Gastroesophageal sphincter (tissue), 4 donors: ENCODE measurements at regions not wholly inside any gene's neighbourhood (a gene's known extent, or its start where the extent isn't known, plus 50 kb on each side); places are given as distances from the start of the nearest gene placed in this dataset.

Experiments used
- ATAC-seq: fragments of 150-250 bp; one replicate; pipeline ENCODE4 v1.9.1; 2016; ENCODE audit warnings: mild to moderate bottlenecking, moderate library complexity
- H3K27ac ChIP-seq, 4 donors: fragments of 200-600 bp; sonication (generic) in 3 of 4; 1 replicate in 3 of 4; 2 replicates in 1 of 4; pipeline ENCODE4 v1.5.1; 2016 to 2019
- H3K27me3 ChIP-seq: fragments of 200-600 bp; sonication (generic); one replicate; pipeline ENCODE4 v1.5.1; 2019
- H3K36me3 ChIP-seq, 2 donors: fragments of 200-600 bp; sonication (generic); one replicate each; pipeline ENCODE4 v1.5.1; 2019; ENCODE audit warnings: control low read depth in 1 of 2
- H3K4me1 ChIP-seq, 3 donors: fragments of 200-600 bp; sonication (generic); 1 replicate in 2 of 3; 2 replicates in 1 of 3; pipeline ENCODE4 v1.5.1; 2016 to 2019; ENCODE audit warnings: control low read depth in 2 of 3
- H3K4me3 ChIP-seq, 2 donors: fragments of 200-600 bp; sonication (generic); one replicate each; pipeline ENCODE4 v1.5.1; 2019; ENCODE audit warnings: mild to moderate bottlenecking in 1 of 2, moderate library complexity in 1 of 2
- H3K9me3 ChIP-seq, 3 donors: fragments of 200-600 bp; sonication (generic); one replicate each; pipeline ENCODE4 v1.5.1; 2017 to 2019; ENCODE audit warnings: control low read depth in 2 of 3
- EP300 ChIP-seq: sonication (generic); formaldehyde crosslinking; IDR thresholded peaks from one replicate; pipeline ENCODE4 v1.6.1; 2017; ENCODE audit warnings: antibody characterized with exemption, mild to moderate bottlenecking
- POLR2A ChIP-seq, 2 donors: fragments of 450-650 bp; IDR thresholded peaks; one replicate each; pipeline ENCODE4 v1.6.1; 2017; ENCODE audit warnings: antibody characterized with exemption in 2 of 2, mild to moderate bottlenecking in 2 of 2, moderate library complexity in 1 of 2
- POLR2AphosphoS5 ChIP-seq: sonication (generic); formaldehyde crosslinking; IDR thresholded peaks from one replicate; pipeline ENCODE4 v1.6.1; 2017; ENCODE audit warnings: antibody characterized with exemption
- WGBS, 2 donors: methylation state at CpG; one replicate each; pipeline ENCODE4 v1.1.5; 2018; ENCODE audit warnings: low coverage in 1 of 2; 5-methylcytosine and 5-hydroxymethylcytosine counted together
- TF ChIP-seq, protein P1 (sequence below), 4 experiments: fragments of 200-600 bp in 2 of 4; fragments of 450-650 bp in 2 of 4; sonication (generic) in 1 of 4; IDR thresholded peaks; one replicate each; pipeline ENCODE4 v1.5.1; 2017 to 2019; ENCODE audit warnings: antibody characterized with exemption in 4 of 4, mild to moderate bottlenecking in 2 of 4, moderate library complexity in 2 of 4

DNA sequence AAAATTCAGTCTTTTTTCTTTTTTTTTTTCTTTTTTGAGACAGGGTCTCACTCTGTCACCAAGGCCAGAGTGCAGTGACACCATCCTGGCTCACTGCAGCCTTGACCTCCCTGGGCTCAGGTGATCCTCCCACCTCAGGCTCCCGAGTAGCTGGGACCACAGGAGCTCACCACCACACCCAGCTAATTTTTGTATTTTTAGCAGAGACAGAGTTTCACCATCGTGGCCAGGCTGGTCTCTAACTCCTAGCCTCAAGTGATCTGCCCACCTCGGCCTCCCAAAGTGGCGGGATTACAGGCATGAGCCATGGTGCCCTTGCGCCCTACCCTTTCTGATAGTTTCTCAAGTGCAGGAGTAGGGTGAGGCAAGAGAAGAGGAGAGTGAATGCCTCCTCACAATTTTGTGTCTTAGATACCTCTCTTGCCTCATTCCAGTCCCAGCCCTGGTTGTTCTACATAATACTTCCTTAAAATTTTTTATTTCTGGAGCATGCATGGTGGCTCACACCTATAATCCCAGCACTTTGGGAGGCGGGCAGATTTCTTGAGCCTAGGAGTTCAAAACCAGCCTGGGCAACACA is 68.2 kb upstream of the CAB39 start:
- Histone ChIP-seq H3K27ac (no peak overlapping the region), H3K27me3 (no peaks in the 10 kb centered on the region), H3K9me3 (no peaks in the 10 kb centered on the region), H3K36me3 (no peaks in the 10 kb centered on the region), H3K4me3 (no peak overlapping the region), H3K4me1 (no peaks in the 10 kb centered on the region)
- no peak for TF ChIP-seq EP300
- TF ChIP-seq, protein P1, sequence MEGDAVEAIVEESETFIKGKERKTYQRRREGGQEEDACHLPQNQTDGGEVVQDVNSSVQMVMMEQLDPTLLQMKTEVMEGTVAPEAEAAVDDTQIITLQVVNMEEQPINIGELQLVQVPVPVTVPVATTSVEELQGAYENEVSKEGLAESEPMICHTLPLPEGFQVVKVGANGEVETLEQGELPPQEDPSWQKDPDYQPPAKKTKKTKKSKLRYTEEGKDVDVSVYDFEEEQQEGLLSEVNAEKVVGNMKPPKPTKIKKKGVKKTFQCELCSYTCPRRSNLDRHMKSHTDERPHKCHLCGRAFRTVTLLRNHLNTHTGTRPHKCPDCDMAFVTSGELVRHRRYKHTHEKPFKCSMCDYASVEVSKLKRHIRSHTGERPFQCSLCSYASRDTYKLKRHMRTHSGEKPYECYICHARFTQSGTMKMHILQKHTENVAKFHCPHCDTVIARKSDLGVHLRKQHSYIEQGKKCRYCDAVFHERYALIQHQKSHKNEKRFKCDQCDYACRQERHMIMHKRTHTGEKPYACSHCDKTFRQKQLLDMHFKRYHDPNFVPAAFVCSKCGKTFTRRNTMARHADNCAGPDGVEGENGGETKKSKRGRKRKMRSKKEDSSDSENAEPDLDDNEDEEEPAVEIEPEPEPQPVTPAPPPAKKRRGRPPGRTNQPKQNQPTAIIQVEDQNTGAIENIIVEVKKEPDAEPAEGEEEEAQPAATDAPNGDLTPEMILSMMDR (IDR thresholded peaks at IDR 0.05) = no peak
- 94 to 95% methylated on average over 4 of the region's 6 CpGs for WGBS, 2 donors
- ATAC-seq = no peak

DNA sequence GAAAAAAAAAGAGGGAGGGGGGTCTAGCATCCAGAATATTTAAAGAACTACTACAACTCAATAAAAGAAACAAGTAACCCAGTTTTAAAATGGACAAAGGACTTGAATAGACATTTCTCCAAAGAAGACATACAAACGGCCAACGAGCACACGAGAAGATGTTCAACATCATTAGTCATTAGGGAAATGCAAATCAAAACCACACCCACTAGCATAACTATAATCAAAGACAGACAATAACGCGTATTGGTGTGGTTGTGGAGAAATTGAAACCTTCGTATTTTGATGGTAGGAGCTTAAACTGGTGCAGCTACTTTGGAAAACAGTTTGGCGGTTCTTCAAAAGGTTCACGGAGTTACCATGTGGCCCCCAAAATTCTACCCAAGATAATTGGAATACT is 64.3 kb upstream of the CAB39 start:
- no peak for TF ChIP-seq POLR2AphosphoS5
- 91 to 92% methylated on average over 8 of the region's 8 CpGs for WGBS, 2 donors
- ATAC-seq = no peak
- Histone ChIP-seq H3K4me1 (no peaks in the 10 kb centered on the region), H3K27me3 (no peaks in the 10 kb centered on the region), H3K36me3 (no peaks in the 10 kb centered on the region), H3K9me3 (no peaks in the 10 kb centered on the region), H3K4me3 (no peak overlapping the region), H3K27ac (no peak overlapping the region)

DNA sequence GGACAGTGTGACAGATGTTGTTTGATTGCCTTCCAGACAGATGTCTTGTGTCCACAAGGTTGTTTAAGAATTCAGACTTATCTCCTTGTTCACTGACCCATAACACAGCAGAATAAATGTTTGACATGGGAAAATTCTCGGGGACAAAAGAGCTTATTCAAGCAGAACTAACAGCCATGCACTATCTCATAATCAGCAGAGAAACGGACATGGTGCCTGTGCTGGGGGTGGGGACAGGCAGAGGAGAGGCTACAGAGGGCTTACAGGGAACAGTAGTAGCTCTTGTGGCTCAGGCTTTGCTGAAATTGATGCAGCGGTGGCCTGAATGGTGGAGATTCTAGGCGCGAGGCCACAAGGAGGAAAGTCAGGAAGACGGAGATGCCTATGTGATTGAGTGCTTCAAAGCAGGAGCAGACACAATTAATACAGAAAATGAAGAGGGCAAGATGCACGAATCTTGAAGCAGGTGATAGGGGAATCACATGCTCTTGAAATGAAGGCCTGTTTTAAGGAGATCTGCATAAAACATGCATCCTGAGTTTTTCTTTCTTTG is 62.0 kb upstream of the CAB39 start:
- Histone ChIP-seq H3K4me3 (no peak overlapping the region), H3K36me3 (no peaks in the 10 kb centered on the region), H3K27me3 (no peaks in the 10 kb centered on the region), H3K27ac (no peak overlapping the region), H3K9me3 (no peaks in the 10 kb centered on the region), H3K4me1 (no peaks in the 10 kb centered on the region)
- 51 to 60% methylated on average over 5 to 7 of the region's 7 CpGs for WGBS, 2 donors
- TF ChIP-seq POLR2AphosphoS5 (no peak), EP300 (no peak), POLR2A (IDR thresholded peaks at IDR 0.05) (no peak)
- TF ChIP-seq, protein P1 (IDR thresholded peaks at IDR 0.05) = no peak
- ATAC-seq = no peak

DNA sequence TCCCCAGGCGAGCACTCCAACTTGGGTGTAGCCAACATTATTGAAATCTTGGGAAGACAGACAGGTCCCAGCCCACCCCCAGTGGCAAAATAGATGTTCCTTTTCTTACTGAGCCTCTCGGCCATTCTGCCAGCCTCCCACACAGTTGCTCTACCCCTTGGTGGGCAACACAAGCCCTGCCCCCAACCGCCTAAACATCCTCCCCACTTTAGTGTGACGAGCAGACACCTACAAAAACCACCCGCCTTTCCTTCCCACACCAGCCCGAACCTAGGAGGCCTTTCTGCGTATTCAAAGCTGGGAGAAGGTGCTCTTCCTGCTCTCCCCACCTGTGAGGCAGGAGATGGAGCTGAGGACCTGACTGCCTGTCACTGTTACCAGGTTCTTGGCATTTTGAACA is 58.6 kb upstream of the CAB39 start:
- no peaks in the 10 kb centered on the region for H3K9me3 ChIP-seq
- no peak overlapping the region for H3K27ac ChIP-seq
- peaks cover 0 to 5% (median 0%) of the 10 kb centered on the region in 3 donors for H3K4me1 ChIP-seq
- 93% methylated on average over 5 of the region's 7 CpGs; no CpG with 5 or more reads in 1 of the 2 donors for WGBS, 2 donors
- ATAC-seq = no peak
- no peak overlapping the region for H3K4me3 ChIP-seq
- no peaks in the 10 kb centered on the region for H3K36me3 ChIP-seq
- no peaks in the 10 kb centered on the region for H3K27me3 ChIP-seq
- no peak for TF ChIP-seq POLR2A (IDR thresholded peaks at IDR 0.05)
- TF ChIP-seq POLR2AphosphoS5 = no peak
- TF ChIP-seq, protein P1 (IDR thresholded peaks at IDR 0.05) = no peak

DNA sequence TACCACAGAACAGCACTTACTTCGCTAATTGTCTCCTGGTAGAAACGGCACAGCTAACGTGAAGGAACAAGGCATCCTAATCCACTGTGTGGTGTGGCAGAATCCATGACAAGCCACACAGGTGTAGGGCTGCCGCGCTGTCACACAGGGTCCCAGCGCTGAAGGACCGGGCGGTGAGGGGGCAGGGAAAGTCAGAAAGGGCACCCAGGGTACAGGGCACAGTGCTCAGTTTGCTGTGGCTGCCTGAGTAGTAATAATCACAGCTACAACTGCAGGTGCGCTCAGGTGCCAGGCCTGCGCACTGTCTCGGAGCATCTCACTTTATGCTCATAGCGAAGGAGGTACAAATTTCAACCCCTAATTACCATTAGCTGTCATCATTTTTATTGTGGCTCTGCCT is 55.2 kb upstream of the CAB39 start:
- Histone ChIP-seq H3K4me3 (no peak overlapping the region), H3K27ac (no peak overlapping the region), H3K9me3 (no peaks in the 10 kb centered on the region), H3K4me1 (peaks cover 0 to 11% (median 0%) of the 10 kb centered on the region in 3 donors), H3K27me3 (no peaks in the 10 kb centered on the region), H3K36me3 (no peaks in the 10 kb centered on the region)
- TF ChIP-seq EP300 (no peak), POLR2A (IDR thresholded peaks at IDR 0.05) (no peak), POLR2AphosphoS5 (no peak)
- TF ChIP-seq, protein P1 (IDR thresholded peaks at IDR 0.05) = no peak
- ATAC-seq = no peak
- WGBS, 2 donors = 90 to 100% methylated on average over 2 to 3 of the region's 12 CpGs
